Small intestine (tissue), 7 donors: ENCODE measurements at regions not wholly inside any gene's neighbourhood (a gene's known extent, or its start where the extent isn't known, plus 50 kb on each side); places are given as distances from the start of the nearest gene placed in this dataset.

Source experiments
- DNase-seq, 2 donors: peaks; one replicate each; pipeline versions ENCODE4 v3.0.0 to v3.0.0-alpha.2; 2013
- FAIRE-seq: peaks from 2 replicates; lab custom pipeline; 2012; peaks lifted over from hg19 to GRCh38; lab: Jason Lieb, UNC
- H3K27ac ChIP-seq, 3 donors: one replicate each; pipeline ENCODE4 v1.5.1; 2013; ENCODE audit warnings: low read length in 2 of 3, mild to moderate bottlenecking in 2 of 3, control low read depth in 1 of 3, inconsistent platforms in 1 of 3, low read depth in 1 of 3, moderate library complexity in 1 of 3
- H3K27me3 ChIP-seq, 3 donors: one replicate each; pipeline ENCODE4 v1.6.1; 2013; ENCODE audit warnings: low read length in 3 of 3, inconsistent platforms in 1 of 3; ENCODE audit not compliant: control insufficient read depth in 3 of 3, insufficient read depth in 3 of 3
- H3K36me3 ChIP-seq, 3 donors: one replicate each; pipeline ENCODE4 v1.6.1; 2013; ENCODE audit warnings: low read length in 3 of 3, inconsistent platforms in 1 of 3, low read depth in 1 of 3, mild to moderate bottlenecking in 1 of 3, moderate library complexity in 1 of 3; ENCODE audit not compliant: control insufficient read depth in 3 of 3, insufficient read depth in 2 of 3
- H3K4me1 ChIP-seq, 3 donors: one replicate each; pipeline ENCODE4 v1.6.1; 2013; ENCODE audit warnings: low read length in 2 of 3, inconsistent platforms in 1 of 3, low read depth in 1 of 3, mild to moderate bottlenecking in 1 of 3, moderate library complexity in 1 of 3; ENCODE audit not compliant: control insufficient read depth in 3 of 3, insufficient read depth in 2 of 3
- H3K4me3 ChIP-seq, 3 donors: one replicate each; pipeline ENCODE4 v1.5.1; 2013; ENCODE audit warnings: low read length in 3 of 3, control low read depth in 1 of 3, inconsistent platforms in 1 of 3, low read depth in 1 of 3, mild to moderate bottlenecking in 1 of 3, moderate library complexity in 1 of 3
- H3K9me3 ChIP-seq, 2 donors: one replicate each; pipeline ENCODE4 v1.6.1; 2013; ENCODE audit warnings: low read depth in 1 of 2, low read length in 1 of 2; ENCODE audit not compliant: control insufficient read depth in 2 of 2, insufficient read depth in 1 of 2
- WGBS, 3 donors: extraction: QIAGEN DNeasy Blood & Tissue Kit; methylation state at CpG; one replicate each; pipeline ENCODE4 v1.1.7; 2013; 5-methylcytosine and 5-hydroxymethylcytosine counted together
- donor health status: healthy with polysubstance abuse.
- donor health status: control.
- donor health status: control.
- donor health status: Bipolar disorder and iron deficiency.
- donor health status: healthy.

- DNase-seq (no peak), FAIRE-seq (no peak)
- Histone ChIP-seq H3K27ac (no peak overlapping the region), H3K4me1 (no peaks in the 10 kb centered on the region), H3K27me3 (peaks cover 0 to 2% (median 0%) of the 10 kb centered on the region in 3 donors), H3K4me3 (no peak overlapping the region), H3K36me3 (no peaks in the 10 kb centered on the region), H3K9me3 (no peaks in the 10 kb centered on the region)
- 65 to 73% (median 70%) methylated on average over 9 of the region's 9 CpGs for WGBS, 3 donors
Measured at GRCh38 chr9:88737876-88738275, 202.9 kb downstream of the NXNL2 start.

- DNase-seq (no peak), FAIRE-seq (no peak)
- no peak overlapping the region for H3K27ac ChIP-seq
- H3K36me3 ChIP-seq: no peaks in the 10 kb centered on the region
- peaks cover 0 to 2% (median 0%) of the 10 kb centered on the region in 3 donors for H3K27me3 ChIP-seq
- 65 to 75% (median 71%) methylated on average over 3 of the region's 3 CpGs for WGBS, 3 donors
- no peaks in the 10 kb centered on the region for H3K4me1 ChIP-seq
- no peak overlapping the region for H3K4me3 ChIP-seq
- no peaks in the 10 kb centered on the region for H3K9me3 ChIP-seq
Measured at GRCh38 chr9:88738709-88739108, 203.7 kb downstream of the NXNL2 start.

- DNase-seq: no peak
- H3K27me3 ChIP-seq: peaks cover 0 to 2% (median 0%) of the 10 kb centered on the region in 3 donors
- H3K4me1 ChIP-seq: no peaks in the 10 kb centered on the region
- H3K27ac ChIP-seq: no peak overlapping the region
- no peak overlapping the region for H3K4me3 ChIP-seq
- no peaks in the 10 kb centered on the region for H3K36me3 ChIP-seq
- WGBS, 3 donors: 41 to 63% (median 46%) methylated on average over 2 of the region's 2 CpGs
- no peaks in the 10 kb centered on the region for H3K9me3 ChIP-seq
- FAIRE-seq: no peak
Measured at GRCh38 chr9:88739373-88739772, 204.4 kb downstream of the NXNL2 start.

- Histone ChIP-seq H3K27ac (no peak overlapping the region), H3K36me3 (no peaks in the 10 kb centered on the region), H3K9me3 (no peaks in the 10 kb centered on the region), H3K4me1 (peaks cover 0 to 3% (median 0%) of the 10 kb centered on the region in 3 donors), H3K4me3 (no peak overlapping the region), H3K27me3 (peaks cover 0 to 2% (median 0%) of the 10 kb centered on the region in 3 donors)
- no peak for FAIRE-seq
- 75 to 88% (median 80%) methylated on average over 7 of the region's 7 CpGs for WGBS, 3 donors
- DNase-seq: no peak
Measured at GRCh38 chr9:88740844-88741243, 205.9 kb downstream of the NXNL2 start.

GRCh38 chr9:88741335-88741734 lies 206.4 kb downstream of the NXNL2 start:
- Histone ChIP-seq H3K36me3 (no peaks in the 10 kb centered on the region), H3K27ac (no peak overlapping the region), H3K4me3 (no peak overlapping the region), H3K4me1 (peaks cover 0 to 7% (median 0%) of the 10 kb centered on the region in 3 donors), H3K27me3 (peaks cover 0 to 2% (median 0%) of the 10 kb centered on the region in 3 donors), H3K9me3 (no peaks in the 10 kb centered on the region)
- DNase-seq (no peak), FAIRE-seq (no peak)
- 60 to 64% (median 63%) methylated on average over 3 of the region's 3 CpGs for WGBS, 3 donors

GRCh38 chr9:88742483-88742882 lies 207.5 kb downstream of the NXNL2 start:
- Histone ChIP-seq H3K4me1 (peaks cover 0 to 17% (median 0%) of the 10 kb centered on the region in 3 donors), H3K4me3 (no peak overlapping the region), H3K9me3 (no peaks in the 10 kb centered on the region), H3K36me3 (no peaks in the 10 kb centered on the region), H3K27ac (no peak overlapping the region), H3K27me3 (peaks cover 0 to 2% (median 0%) of the 10 kb centered on the region in 3 donors)
- WGBS, 3 donors: 58 to 81% (median 75%) methylated on average over 6 of the region's 6 CpGs
- no peak for DNase-seq
- FAIRE-seq: no peak

GRCh38 chr9:88742905-88743304 lies 207.9 kb downstream of the NXNL2 start:
- Histone ChIP-seq H3K36me3 (no peaks in the 10 kb centered on the region), H3K27me3 (peaks cover 0 to 2% (median 0%) of the 10 kb centered on the region in 3 donors), H3K27ac (no peak overlapping the region), H3K9me3 (no peaks in the 10 kb centered on the region), H3K4me1 (peaks cover 0 to 22% (median 0%) of the 10 kb centered on the region in 3 donors), H3K4me3 (no peak overlapping the region)
- 76 to 79% (median 76%) methylated on average over 6 of the region's 6 CpGs for WGBS, 3 donors
- DNase-seq: no peak
- FAIRE-seq: no peak

- peak overlapping the region in 1 of 3 donors; percentile 2 for H3K27ac ChIP-seq
- H3K36me3 ChIP-seq: no peaks in the 10 kb centered on the region
- peaks cover 0 to 26% (median 0%) of the 10 kb centered on the region in 3 donors for H3K4me1 ChIP-seq
- FAIRE-seq (no peak), DNase-seq (peak in 1 of 2 donors; percentile 44)
- no peaks in the 10 kb centered on the region for H3K27me3 ChIP-seq
- H3K9me3 ChIP-seq: no peaks in the 10 kb centered on the region
- no peak overlapping the region for H3K4me3 ChIP-seq
- 58 to 82% (median 75%) methylated on average over 2 of the region's 2 CpGs for WGBS, 3 donors
Measured at GRCh38 chr9:88745276-88746001, 210.5 kb downstream of the NXNL2 start.
